MM.1S (cell line): ENCODE measurements at regions not wholly inside any gene's neighbourhood (a gene's known extent, or its start where the extent isn't known, plus 50 kb on each side); places are given as distances from the start of the nearest gene placed in this dataset.

Source experiments
- DNase-seq: peaks from one replicate; pipeline ENCODE4 v3.0.0-alpha.2; 2015
- H2AFZ ChIP-seq: fragments of 300-600 bp; sonication (generic); 2 replicates; pipeline ENCODE4 v1.6.0; 2016; ENCODE audit warnings: antibody characterized with exemption, low read length
- H3F3A ChIP-seq: fragments of 300-600 bp; sonication (generic); 2 replicates; pipeline ENCODE4 v1.6.1; 2016; ENCODE audit warnings: mild to moderate bottlenecking, antibody characterized with exemption, low read length, moderate library complexity, mixed read lengths; ENCODE audit not compliant: insufficient read depth
- H3K27ac ChIP-seq: fragments of 300-600 bp; sonication (generic); 2 replicates; pipeline ENCODE4 v1.5.1; 2016; ENCODE audit warnings: mild to moderate bottlenecking, low read length
- H3K27me3 ChIP-seq: fragments of 300-600 bp; sonication (generic); replicated peaks from 2 replicates; pipeline ENCODE4 v1.6.0; 2016; ENCODE audit warnings: low read length; ENCODE audit not compliant: insufficient read depth
- H3K36me3 ChIP-seq: fragments of 300-600 bp; sonication (generic); replicated peaks from 2 replicates; pipeline ENCODE4 v1.6.1; 2016; ENCODE audit warnings: mild to moderate bottlenecking, low read length, mixed read lengths; ENCODE audit not compliant: insufficient read depth
- H3K4me1 ChIP-seq: fragments of 300-600 bp; sonication (generic); 2 replicates; pipeline ENCODE4 v1.6.1; 2016; ENCODE audit warnings: low read length, mixed read lengths
- H3K4me2 ChIP-seq: fragments of 300-600 bp; sonication (generic); 2 replicates; pipeline ENCODE4 v1.6.0; 2016; ENCODE audit warnings: low read depth, low read length
- H3K4me3 ChIP-seq: fragments of 300-600 bp; sonication (generic); 2 replicates; pipeline ENCODE4 v1.5.1; 2016; ENCODE audit warnings: low read length, mixed read lengths
- H3K79me2 ChIP-seq: fragments of 300-600 bp; sonication (generic); 2 replicates; pipeline ENCODE4 v1.6.1; 2016; ENCODE audit warnings: mixed run types, low read length, mixed read lengths
- H3K9ac ChIP-seq: fragments of 300-600 bp; sonication (generic); 2 replicates; pipeline ENCODE4 v1.6.1; 2016; ENCODE audit warnings: low read length, mixed read lengths
- H3K9me2 ChIP-seq: fragments of 300-600 bp; sonication (generic); replicated peaks from 2 replicates; pipeline ENCODE4 v1.6.1; 2016; ENCODE audit warnings: mild to moderate bottlenecking, low read length, mixed read lengths; ENCODE audit not compliant: insufficient read depth
- H3K9me3 ChIP-seq: fragments of 300-600 bp; sonication (generic); replicated peaks from 2 replicates; pipeline ENCODE4 v1.6.1; 2016; ENCODE audit warnings: mild to moderate bottlenecking, low read length, mixed read lengths; ENCODE audit not compliant: insufficient read depth
- H4K20me1 ChIP-seq: fragments of 300-600 bp; sonication (generic); 2 replicates; pipeline ENCODE4 v1.6.1; 2016; ENCODE audit warnings: mild to moderate bottlenecking, low read length, moderate library complexity, mixed read lengths; ENCODE audit not compliant: insufficient read depth
- CTCF ChIP-seq: fragments of 300-600 bp; sonication (generic); IDR thresholded peaks from 2 replicates; pipeline ENCODE4 v1.5.1; 2016; ENCODE audit warnings: antibody characterized with exemption, low read length, mixed read lengths
- EZH2 ChIP-seq: fragments of 300-600 bp; sonication (generic); optimal IDR thresholded peaks from 2 replicates; pipeline ENCODE3; 2017; ENCODE audit warnings: low read depth, mild to moderate bottlenecking, antibody characterized with exemption, low read length, mixed read lengths
- EZH2phosphoT487 ChIP-seq: fragments of 300-600 bp; sonication (generic); IDR thresholded peaks from 2 replicates; pipeline ENCODE4 v1.6.1; 2018; ENCODE audit warnings: antibody characterized with exemption, low read length

- no peak overlapping the region for H3K4me2 ChIP-seq
- no peak overlapping the region for H2AFZ ChIP-seq
- H3K9me3 ChIP-seq = no peaks in the 10 kb centered on the region
Measured at GRCh38 chr5:18111906-18112465, 477.7 kb downstream of the TAF11L14 start.

GRCh38 chr5:18113721-18114120 is 479.5 kb downstream of the TAF11L14 start:
- H3K9me2 ChIP-seq = no peaks in the 10 kb centered on the region
- H2AFZ ChIP-seq = no peak overlapping the region
- DNase-seq = no peak
- H3K27ac ChIP-seq = no peak overlapping the region
- peak; percentile 19; the same call in 1 of the 2 replicates for TF ChIP-seq CTCF
- TF ChIP-seq EZH2 = no peak
- H4K20me1 ChIP-seq = no peaks in the 10 kb centered on the region
- no peaks in the 10 kb centered on the region for H3K27me3 ChIP-seq
- no peaks in the 10 kb centered on the region for H3F3A ChIP-seq
- H3K9me3 ChIP-seq = no peaks in the 10 kb centered on the region
- H3K4me2 ChIP-seq = no peak overlapping the region
- no peak overlapping the region for H3K9ac ChIP-seq
- no peak overlapping the region for H3K4me3 ChIP-seq
- H3K79me2 ChIP-seq = no peaks in the 10 kb centered on the region
- H3K4me1 ChIP-seq = no peaks in the 10 kb centered on the region
- no peaks in the 10 kb centered on the region for H3K36me3 ChIP-seq

More at GRCh38 chr5:18111906-18112465, 477.7 kb downstream of the TAF11L14 start:
- Histone ChIP-seq H3K4me3 (no peak overlapping the region), H4K20me1 (no peaks in the 10 kb centered on the region), H3K9me2 (no peaks in the 10 kb centered on the region), H3K27me3 (no peaks in the 10 kb centered on the region), H3K4me1 (no peaks in the 10 kb centered on the region), H3K9ac (no peak overlapping the region), H3K79me2 (no peaks in the 10 kb centered on the region), H3K27ac (no peak overlapping the region), H3K36me3 (no peaks in the 10 kb centered on the region), H3F3A (no peaks in the 10 kb centered on the region)
- DNase-seq = no peak
- TF ChIP-seq CTCF (no peak), EZH2 (no peak), EZH2phosphoT487 (no peak)

DNA sequence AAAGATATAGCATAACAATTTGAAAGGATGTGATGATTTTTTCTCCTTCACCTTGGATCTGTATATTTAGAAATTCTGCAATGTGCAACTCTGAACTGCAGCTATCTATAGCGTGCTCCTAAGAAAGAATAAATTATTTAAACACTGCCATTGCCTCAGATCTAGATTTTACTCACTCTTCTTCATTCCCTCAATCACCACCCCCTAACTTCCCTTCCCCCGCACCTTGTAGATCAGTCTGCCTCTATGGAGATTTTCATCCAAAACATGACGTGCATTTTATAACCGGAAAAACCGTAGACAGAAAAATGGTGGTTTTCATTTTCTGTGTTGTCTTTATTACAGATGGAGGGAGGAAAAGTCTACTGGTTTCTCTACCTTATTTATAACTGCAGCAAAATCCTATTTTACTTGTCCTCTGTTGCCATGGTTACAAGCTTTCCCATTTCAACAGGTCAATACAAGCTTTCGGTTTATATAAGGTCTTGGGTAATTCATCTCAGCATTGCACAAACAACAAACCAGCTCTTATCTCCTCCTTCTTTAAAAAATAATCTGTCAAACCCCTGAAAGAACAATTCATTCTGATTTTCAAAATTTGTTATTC is 480.0 kb downstream of the TAF11L14 start:
- H3K9me2 ChIP-seq = no peaks in the 10 kb centered on the region
- no peak overlapping the region for H3K9ac ChIP-seq
- no peak overlapping the region for H3K4me2 ChIP-seq
- no peak for TF ChIP-seq EZH2phosphoT487
- no peak for TF ChIP-seq CTCF
- TF ChIP-seq EZH2 = no peak
- no peak overlapping the region for H3K4me3 ChIP-seq
- H3K9me3 ChIP-seq = no peaks in the 10 kb centered on the region
- no peaks in the 10 kb centered on the region for H3K27me3 ChIP-seq
- H4K20me1 ChIP-seq = no peaks in the 10 kb centered on the region
- H3K4me1 ChIP-seq = no peaks in the 10 kb centered on the region
- H3K79me2 ChIP-seq = no peaks in the 10 kb centered on the region
- no peak for DNase-seq
- H3K27ac ChIP-seq = no peak overlapping the region
- H3K36me3 ChIP-seq = no peaks in the 10 kb centered on the region
- H2AFZ ChIP-seq = no peak overlapping the region
- no peaks in the 10 kb centered on the region for H3F3A ChIP-seq
